Right atrium auricular region (tissue), 2 donors: ENCODE measurements at regions not wholly inside any gene's neighbourhood (a gene's known extent, or its start where the extent isn't known, plus 50 kb on each side); places are given as distances from the start of the nearest gene placed in this dataset.
A peak's percentile ranks its signal among the peaks of the same experiment; 100 is the strongest.

Source experiments
- DNase-seq: peaks from one replicate; pipeline ENCODE4 v3.0.0-alpha.2; 2019; ENCODE audit warnings: low spot score
- H3K27ac ChIP-seq, 2 donors: fragments of 200-600 bp; sonication (generic); 1 replicate in 1 of 2; 2 replicates in 1 of 2; pipeline ENCODE4 v1.5.1; 2016 to 2019
- H3K27me3 ChIP-seq, 2 donors: fragments of 200-600 bp; sonication (generic); one replicate each; pipeline versions ENCODE4 v1.5.1 to v1.6.0; 2017 to 2019
- H3K36me3 ChIP-seq: fragments of 200-600 bp; sonication (generic); one replicate; pipeline ENCODE4 v1.5.1; 2016
- H3K4me1 ChIP-seq, 2 donors: fragments of 200-600 bp; sonication (generic); one replicate each; pipeline versions ENCODE4 v1.5.1 to v1.6.0; 2017 to 2019
- H3K4me3 ChIP-seq, 2 donors: fragments of 200-600 bp; sonication (generic); 1 replicate in 1 of 2; 2 replicates in 1 of 2; pipeline ENCODE4 v1.5.1; 2017 to 2019; ENCODE audit warnings: mild to moderate bottlenecking in 1 of 2, moderate library complexity in 1 of 2
- H3K9me3 ChIP-seq, 2 donors: fragments of 200-600 bp; sonication (generic); one replicate each; pipeline ENCODE4 v1.5.1; 2019
- TF ChIP-seq, protein P1 (sequence below), 2 donors: fragments of 200-600 bp; sonication (generic); IDR thresholded peaks; one replicate each; pipeline ENCODE4 v1.5.1; 2019; ENCODE audit warnings: antibody characterized with exemption in 2 of 2

DNA sequence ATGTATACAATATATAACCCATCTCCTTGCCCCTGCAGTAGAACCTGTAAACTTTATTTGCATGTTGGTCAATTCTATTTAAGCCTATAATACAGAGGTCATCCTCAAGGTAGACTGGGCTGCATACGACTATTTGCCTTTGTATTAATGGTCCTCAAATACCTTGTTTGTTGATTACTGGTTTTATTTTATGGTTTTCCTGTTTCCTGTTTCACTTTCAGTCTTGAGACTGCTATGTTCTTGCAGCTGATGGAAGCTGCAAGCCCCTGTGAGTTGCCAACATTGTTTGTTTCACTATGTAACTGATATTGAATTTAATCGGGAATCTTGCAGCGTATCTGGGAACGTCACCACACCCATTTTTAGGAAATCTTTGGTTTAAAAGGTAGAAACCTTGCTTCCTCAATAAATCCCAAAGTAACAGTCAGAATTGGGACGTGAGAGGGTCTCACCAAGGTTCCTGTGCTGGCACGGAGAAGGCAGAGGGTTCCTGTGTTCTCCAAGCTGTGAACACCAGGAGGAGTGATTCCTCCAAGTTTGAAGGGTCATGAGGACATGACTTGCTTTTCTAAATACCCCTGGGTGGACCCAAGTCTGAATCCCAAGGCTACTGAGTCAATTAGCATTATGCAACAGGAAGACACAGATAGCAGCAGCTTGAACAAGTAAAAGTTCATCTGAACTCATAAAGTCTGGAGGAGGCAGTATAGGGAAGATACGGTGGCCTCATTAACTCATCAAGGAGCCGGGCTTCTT lies 110.6 kb upstream of the PNPLA4 start:
- DNase-seq: no peak
- peak overlapping the region in 1 of 2 donors; percentile 40 for H3K27ac ChIP-seq
- no peaks in the 10 kb centered on the region for H3K9me3 ChIP-seq
- no peak overlapping the region for H3K4me3 ChIP-seq
- TF ChIP-seq, protein P1, sequence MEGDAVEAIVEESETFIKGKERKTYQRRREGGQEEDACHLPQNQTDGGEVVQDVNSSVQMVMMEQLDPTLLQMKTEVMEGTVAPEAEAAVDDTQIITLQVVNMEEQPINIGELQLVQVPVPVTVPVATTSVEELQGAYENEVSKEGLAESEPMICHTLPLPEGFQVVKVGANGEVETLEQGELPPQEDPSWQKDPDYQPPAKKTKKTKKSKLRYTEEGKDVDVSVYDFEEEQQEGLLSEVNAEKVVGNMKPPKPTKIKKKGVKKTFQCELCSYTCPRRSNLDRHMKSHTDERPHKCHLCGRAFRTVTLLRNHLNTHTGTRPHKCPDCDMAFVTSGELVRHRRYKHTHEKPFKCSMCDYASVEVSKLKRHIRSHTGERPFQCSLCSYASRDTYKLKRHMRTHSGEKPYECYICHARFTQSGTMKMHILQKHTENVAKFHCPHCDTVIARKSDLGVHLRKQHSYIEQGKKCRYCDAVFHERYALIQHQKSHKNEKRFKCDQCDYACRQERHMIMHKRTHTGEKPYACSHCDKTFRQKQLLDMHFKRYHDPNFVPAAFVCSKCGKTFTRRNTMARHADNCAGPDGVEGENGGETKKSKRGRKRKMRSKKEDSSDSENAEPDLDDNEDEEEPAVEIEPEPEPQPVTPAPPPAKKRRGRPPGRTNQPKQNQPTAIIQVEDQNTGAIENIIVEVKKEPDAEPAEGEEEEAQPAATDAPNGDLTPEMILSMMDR (IDR thresholded peaks at IDR 0.05): peak in 1 of 2 donors; percentile 20
- H3K27me3 ChIP-seq: no peaks in the 10 kb centered on the region
- H3K4me1 ChIP-seq: peaks cover 0 to 7% of the 10 kb centered on the region in 2 donors
- no peaks in the 10 kb centered on the region for H3K36me3 ChIP-seq

DNA sequence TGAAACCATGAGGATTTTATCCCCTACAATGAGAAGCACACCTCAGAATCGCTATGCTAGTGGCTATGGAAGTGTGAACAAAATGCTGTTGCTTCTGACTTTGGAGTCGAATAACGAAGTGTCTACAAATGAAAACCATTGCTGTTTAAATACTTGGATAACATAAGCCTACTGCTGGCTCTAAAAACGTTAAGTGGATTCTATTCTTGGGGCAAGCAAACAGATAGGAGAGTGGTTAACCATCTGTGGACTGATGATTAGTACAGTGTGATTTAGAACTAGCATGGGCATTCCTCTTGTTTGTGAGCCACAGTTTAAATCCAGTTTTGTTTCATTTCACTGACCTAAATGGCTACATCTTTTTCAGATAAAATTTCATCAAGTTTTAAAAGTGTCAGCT lies 109.7 kb upstream of the PNPLA4 start:
- H3K4me3 ChIP-seq: no peak overlapping the region
- DNase-seq: no peak
- TF ChIP-seq, protein P1 (IDR thresholded peaks at IDR 0.05): no peak
- H3K4me1 ChIP-seq: peaks cover 0 to 7% of the 10 kb centered on the region in 2 donors
- H3K9me3 ChIP-seq: no peaks in the 10 kb centered on the region
- no peaks in the 10 kb centered on the region for H3K36me3 ChIP-seq
- no peaks in the 10 kb centered on the region for H3K27me3 ChIP-seq
- H3K27ac ChIP-seq: peak overlapping the region in 1 of 2 donors; percentile 40

DNA sequence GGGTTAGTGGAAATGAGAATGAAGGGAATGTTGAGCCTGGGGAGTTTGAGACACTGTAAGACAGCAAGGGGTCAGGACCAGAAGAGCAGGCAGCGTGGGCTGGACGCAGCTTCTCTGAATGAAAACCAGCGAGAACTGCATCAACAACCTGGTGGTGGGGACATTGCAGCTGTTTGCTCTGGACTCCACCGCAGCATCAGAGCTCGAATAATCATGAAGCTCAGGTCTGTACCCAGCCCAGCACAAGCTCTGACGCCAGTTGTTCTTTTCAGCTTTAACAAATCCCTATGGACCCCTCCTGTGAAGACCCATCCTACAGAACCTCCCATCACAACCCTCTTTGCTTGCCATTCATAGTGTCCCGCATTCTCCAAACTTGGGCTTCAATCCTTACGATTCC lies 106.8 kb upstream of the PNPLA4 start:
- no peak for DNase-seq
- Histone ChIP-seq H3K4me3 (no peak overlapping the region), H3K36me3 (no peaks in the 10 kb centered on the region), H3K4me1 (peaks cover 0 to 7% of the 10 kb centered on the region in 2 donors), H3K9me3 (no peaks in the 10 kb centered on the region), H3K27ac (no peak overlapping the region), H3K27me3 (no peaks in the 10 kb centered on the region)
- TF ChIP-seq, protein P1 (IDR thresholded peaks at IDR 0.05): no peak

DNA sequence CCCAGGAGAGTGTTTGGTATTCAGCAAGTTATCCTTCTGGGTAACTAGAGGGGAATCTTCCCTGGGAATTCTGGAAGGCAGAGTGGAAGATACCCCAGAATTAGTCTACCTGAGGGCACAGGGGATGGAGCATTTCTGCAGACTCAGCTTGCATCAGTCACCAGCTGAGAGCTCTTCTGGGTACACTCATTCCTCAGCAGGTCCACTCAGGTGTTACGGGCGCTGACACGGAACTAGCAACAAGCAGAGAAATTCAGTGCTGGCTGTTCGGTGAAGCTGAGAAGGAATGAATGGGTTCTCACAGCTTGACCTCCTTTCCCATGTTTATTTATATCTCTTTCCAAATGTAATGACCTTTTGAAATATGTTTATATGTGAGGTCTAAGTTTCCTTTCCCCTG lies 106.0 kb upstream of the PNPLA4 start:
- TF ChIP-seq, protein P1 (IDR thresholded peaks at IDR 0.05): no peak
- no peaks in the 10 kb centered on the region for H3K27me3 ChIP-seq
- H3K4me3 ChIP-seq: no peak overlapping the region
- H3K9me3 ChIP-seq: no peaks in the 10 kb centered on the region
- H3K36me3 ChIP-seq: no peaks in the 10 kb centered on the region
- no peak overlapping the region for H3K27ac ChIP-seq
- DNase-seq: no peak
- H3K4me1 ChIP-seq: peaks cover 0 to 2% of the 10 kb centered on the region in 2 donors

DNA sequence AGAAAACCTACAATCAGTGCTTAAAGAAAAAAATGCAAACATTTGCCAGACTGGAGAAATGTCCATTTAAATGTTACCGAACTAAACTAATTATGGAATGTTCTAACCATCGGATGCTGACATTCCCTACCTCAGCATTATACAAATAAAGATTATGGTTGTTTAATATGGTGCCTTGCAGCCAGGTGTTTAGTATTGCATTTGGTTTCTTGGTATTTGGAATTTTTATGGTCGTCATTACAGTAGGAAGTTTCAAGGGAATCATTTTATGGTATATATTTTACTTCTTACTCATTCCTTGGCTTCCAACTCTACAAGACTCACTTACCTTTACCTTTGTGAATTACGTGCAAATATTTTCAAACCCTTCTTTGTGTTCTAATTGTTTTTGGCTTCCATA lies 103.1 kb upstream of the PNPLA4 start:
- TF ChIP-seq, protein P1 (IDR thresholded peaks at IDR 0.05): no peak
- no peak for DNase-seq
- H3K4me3 ChIP-seq: no peak overlapping the region

DNA sequence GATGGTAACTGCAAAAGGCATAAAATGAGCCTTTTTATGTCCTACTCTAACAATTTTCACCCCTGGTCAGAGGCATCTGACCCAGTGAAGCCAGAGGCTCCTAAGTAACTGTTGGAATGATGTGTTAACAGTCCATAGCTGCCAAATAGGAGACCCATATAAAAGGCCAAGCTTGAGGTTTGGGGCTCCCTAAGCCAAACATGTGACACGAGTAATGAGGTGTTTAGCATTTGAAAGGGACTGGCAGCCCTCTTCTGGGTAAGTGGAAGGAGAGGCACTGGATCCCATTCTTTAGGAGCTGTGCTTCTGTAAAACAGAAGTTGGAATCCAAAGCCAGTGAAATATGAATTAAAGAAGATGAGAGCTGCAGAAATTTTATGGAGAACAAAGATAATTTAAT lies 100.6 kb upstream of the PNPLA4 start:
- TF ChIP-seq, protein P1 (IDR thresholded peaks at IDR 0.05): no peak
- Histone ChIP-seq H3K9me3 (no peaks in the 10 kb centered on the region), H3K27ac (no peak overlapping the region), H3K36me3 (no peaks in the 10 kb centered on the region), H3K4me1 (no peaks in the 10 kb centered on the region), H3K4me3 (no peak overlapping the region), H3K27me3 (no peaks in the 10 kb centered on the region)
- DNase-seq: no peak

More for the DNA sequence above, 103.1 kb upstream of the PNPLA4 start:
- Histone ChIP-seq H3K27ac (no peak overlapping the region), H3K36me3 (no peaks in the 10 kb centered on the region), H3K27me3 (no peaks in the 10 kb centered on the region), H3K9me3 (no peaks in the 10 kb centered on the region), H3K4me1 (no peaks in the 10 kb centered on the region)
